ENCODE measurements at regions not wholly inside any gene's neighbourhood (a gene's known extent, or its start where the extent isn't known, plus 50 kb on each side); places are given as distances from the start of the nearest gene placed in this dataset.
A peak's percentile ranks its signal among the peaks of the same experiment; 100 is the strongest.

DNA sequence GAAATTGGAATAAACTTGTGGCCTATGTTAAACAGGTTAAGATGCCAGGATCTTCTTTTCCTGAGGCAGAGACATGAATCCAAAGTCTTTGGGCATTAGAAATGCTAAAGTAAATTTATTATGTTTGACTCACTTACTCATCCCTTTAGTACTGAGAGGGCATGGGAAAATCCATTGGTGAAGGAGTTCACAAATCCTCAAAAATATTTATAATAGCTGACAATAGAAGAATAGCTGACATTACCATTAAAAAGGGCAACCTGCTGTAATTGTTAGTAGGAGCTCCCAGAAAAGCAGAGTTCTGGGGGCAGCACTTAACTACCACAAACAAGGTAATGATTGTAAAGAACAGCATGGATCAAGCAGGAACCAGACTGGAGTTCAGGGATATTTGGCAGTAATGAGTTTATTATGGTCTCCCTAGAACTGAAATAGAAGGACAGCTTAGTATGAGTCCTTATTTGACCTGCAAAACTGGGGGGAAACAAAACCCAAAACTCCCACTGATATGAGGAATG, 285.8 kb upstream of the KLHL1 start:
- no peak for DNase-seq (ENCODE audit: low read depth)
- TF ChIP-seq, protein P1, sequence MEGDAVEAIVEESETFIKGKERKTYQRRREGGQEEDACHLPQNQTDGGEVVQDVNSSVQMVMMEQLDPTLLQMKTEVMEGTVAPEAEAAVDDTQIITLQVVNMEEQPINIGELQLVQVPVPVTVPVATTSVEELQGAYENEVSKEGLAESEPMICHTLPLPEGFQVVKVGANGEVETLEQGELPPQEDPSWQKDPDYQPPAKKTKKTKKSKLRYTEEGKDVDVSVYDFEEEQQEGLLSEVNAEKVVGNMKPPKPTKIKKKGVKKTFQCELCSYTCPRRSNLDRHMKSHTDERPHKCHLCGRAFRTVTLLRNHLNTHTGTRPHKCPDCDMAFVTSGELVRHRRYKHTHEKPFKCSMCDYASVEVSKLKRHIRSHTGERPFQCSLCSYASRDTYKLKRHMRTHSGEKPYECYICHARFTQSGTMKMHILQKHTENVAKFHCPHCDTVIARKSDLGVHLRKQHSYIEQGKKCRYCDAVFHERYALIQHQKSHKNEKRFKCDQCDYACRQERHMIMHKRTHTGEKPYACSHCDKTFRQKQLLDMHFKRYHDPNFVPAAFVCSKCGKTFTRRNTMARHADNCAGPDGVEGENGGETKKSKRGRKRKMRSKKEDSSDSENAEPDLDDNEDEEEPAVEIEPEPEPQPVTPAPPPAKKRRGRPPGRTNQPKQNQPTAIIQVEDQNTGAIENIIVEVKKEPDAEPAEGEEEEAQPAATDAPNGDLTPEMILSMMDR (IDR thresholded peaks at IDR 0.05; ENCODE audit: control insufficient read depth, extremely low read depth, insufficient read depth), result no peak
- H3K4me3 ChIP-seq (ENCODE audit: low read depth, low read length), result peak overlapping the region; percentile 38

DNA sequence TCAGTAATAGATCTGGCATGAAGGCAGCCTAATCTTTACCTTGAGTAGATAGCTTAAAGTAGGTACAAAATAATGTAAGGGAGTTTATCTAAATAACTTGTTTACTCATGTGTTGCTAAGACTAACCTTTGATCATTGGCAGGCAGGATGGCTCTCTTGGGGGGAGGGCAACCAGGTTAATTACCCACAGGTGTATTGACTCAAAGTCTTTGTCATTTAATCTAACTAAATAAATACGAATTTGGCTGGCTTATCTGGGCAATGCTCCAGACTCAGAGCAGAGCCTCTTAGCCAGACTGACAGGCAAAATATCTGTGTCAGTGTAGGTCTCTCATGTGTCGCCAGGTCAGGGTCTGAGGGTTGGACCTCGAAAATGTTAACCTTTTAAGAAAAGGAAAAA, 283.4 kb upstream of the KLHL1 start:
- peak; percentile 89 for DNase-seq (ENCODE audit: low read depth)
- no peak overlapping the region for H3K4me3 ChIP-seq (ENCODE audit: low read depth, low read length)
- TF ChIP-seq, protein P1 (IDR thresholded peaks at IDR 0.05; ENCODE audit: control insufficient read depth, extremely low read depth, insufficient read depth), result no peak

DNA sequence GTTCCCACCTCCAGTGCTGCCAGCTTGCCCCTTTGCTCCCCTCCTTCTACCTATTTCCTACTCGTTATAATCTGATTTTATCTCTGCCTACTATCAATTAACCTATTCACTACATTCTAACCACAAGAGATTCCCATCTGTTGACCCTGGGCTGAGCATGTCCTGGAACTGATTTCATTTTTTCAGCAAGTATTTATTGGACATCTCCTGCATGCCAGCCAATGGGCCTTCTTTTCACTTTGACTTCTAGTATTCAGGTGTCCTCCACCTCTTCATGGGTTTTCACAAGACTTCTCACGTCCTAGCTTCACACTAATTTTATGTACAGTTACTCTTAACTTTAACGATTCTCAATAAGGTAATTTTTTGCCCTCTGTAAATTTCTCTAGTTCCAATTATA, 282.7 kb upstream of the KLHL1 start:
- peak; percentile 70 for DNase-seq (ENCODE audit: low read depth)
- TF ChIP-seq, protein P1 (IDR thresholded peaks at IDR 0.05; ENCODE audit: control insufficient read depth, extremely low read depth, insufficient read depth), result no peak
- no peak overlapping the region for H3K4me3 ChIP-seq (ENCODE audit: low read depth, low read length)

DNA sequence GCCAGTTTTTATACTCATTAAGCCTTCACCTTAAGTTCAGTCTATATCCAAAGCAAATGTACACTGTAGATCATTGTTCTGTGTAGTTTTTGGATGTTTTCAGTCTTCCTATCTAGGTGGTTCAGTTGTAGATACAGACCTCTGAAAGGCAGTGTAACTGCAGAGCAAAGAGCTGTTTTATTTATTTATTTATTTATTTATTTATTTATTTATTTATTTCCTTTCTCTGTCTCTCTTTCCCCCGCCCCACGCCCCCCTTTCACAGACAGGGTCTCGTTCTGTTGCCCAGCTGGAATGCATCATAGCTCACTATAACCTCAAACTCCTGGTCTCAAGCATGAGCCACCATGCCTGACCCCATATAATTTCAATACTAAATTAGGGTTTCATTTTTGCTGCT, 281.8 kb upstream of the KLHL1 start:
- DNase-seq (ENCODE audit: low read depth), result no peak

DNA sequence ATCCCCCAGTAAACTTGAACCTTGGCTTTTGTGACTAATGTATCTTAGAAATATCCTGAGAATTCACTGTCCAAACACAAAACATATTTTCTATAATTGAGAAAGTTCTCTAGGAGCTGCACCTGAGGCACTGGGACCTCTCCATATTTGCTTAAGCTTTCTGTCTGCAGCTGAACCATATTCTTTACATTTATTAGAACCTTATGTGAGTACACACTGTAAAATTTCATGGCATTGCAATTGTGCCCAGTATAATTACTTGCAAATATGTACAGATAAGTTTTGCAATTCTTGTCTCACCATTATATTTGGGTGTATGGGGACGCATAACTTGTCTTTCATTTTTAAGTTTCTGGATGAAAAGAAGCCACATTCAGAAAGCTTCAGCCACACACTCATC, 280.7 kb upstream of the KLHL1 start:
- peak; percentile 75 for DNase-seq (ENCODE audit: low read depth)
- no peak overlapping the region for H3K4me3 ChIP-seq (ENCODE audit: low read depth, low read length)
- TF ChIP-seq, protein P1 (IDR thresholded peaks at IDR 0.05; ENCODE audit: control insufficient read depth, extremely low read depth, insufficient read depth), result no peak

More for the DNA sequence above, 281.8 kb upstream of the KLHL1 start:
- H3K4me3 ChIP-seq (ENCODE audit: low read depth, low read length), result no peak overlapping the region
- TF ChIP-seq, protein P1 (IDR thresholded peaks at IDR 0.05; ENCODE audit: control insufficient read depth, extremely low read depth, insufficient read depth), result no peak

DNA sequence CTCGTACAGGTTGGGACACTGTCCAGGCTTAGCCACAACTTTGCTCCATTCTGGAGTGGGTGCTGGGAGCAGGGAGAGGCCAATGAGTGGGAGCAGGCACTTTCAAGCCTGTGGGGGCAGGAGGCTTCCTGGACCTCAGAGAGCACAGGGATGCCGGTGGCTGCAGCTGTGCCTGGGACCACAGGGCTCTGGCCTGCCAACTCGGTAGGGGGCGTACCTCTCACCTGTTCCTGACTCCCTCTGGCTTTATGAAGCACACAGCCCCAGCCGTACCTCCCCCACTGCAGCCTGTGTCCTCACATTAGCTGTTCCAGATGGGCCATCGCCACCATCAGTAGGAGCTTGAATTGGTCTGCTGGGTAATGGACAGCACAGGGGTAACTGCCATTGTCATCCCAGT, 278.7 kb upstream of the KLHL1 start:
- TF ChIP-seq, protein P1 (IDR thresholded peaks at IDR 0.05; ENCODE audit: control insufficient read depth, extremely low read depth, insufficient read depth), result no peak
- H3K4me3 ChIP-seq (ENCODE audit: low read depth, low read length), result no peak overlapping the region
- no peak for DNase-seq (ENCODE audit: low read depth)

DNA sequence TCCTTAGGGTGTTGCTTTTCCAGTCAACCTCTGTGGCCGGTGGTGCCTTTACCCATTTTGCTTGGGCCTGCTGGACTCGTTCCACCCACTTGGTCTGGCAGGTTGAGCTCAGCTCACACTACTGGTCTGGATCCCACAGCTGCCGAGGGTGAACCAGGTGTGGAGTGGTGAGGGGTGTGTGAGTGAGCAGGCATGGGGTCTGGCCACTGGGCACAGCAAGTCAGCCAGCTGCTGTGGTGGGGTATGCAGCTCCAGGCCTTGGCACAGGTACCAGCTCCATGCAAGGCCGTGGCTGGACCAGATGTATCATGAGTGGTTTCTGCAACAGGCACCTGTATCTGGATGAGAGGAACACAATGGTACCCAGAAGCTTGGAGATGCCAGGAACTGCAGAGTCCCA, 277.6 kb upstream of the KLHL1 start:
- H3K4me3 ChIP-seq (ENCODE audit: low read depth, low read length), result no peak overlapping the region
- no peak for DNase-seq (ENCODE audit: low read depth)
- TF ChIP-seq, protein P1 (IDR thresholded peaks at IDR 0.05; ENCODE audit: control insufficient read depth, extremely low read depth, insufficient read depth), result no peak

All from LNCaP clone FGC (cell line).